HFFc6 (cell line): ENCODE measurements at regions not wholly inside any gene's neighbourhood (a gene's known extent, or its start where the extent isn't known, plus 50 kb on each side); places are given as distances from the start of the nearest gene placed in this dataset.

ENCODE experiments used
- DNase-seq: peaks from one replicate; pipeline ENCODE4 v3.0.0-alpha.2; 2018
- H3K27ac Mint-ChIP-seq: 2 replicates; pipeline ENCODE4 v1.8.0; 2020; ENCODE audit warnings: mild to moderate bottlenecking, mixed read lengths
- H3K27me3 Mint-ChIP-seq: 2 replicates; pipeline ENCODE4 v1.8.0; 2021; ENCODE audit warnings: mild to moderate bottlenecking, moderate library complexity, mixed read lengths; ENCODE audit not compliant: insufficient read depth
- H3K36me3 Mint-ChIP-seq: 2 replicates; pipeline ENCODE4 v1.8.0; 2021; ENCODE audit warnings: low read depth, mixed read lengths
- H3K4me1 Mint-ChIP-seq: 2 replicates; pipeline ENCODE4 v1.8.0; 2020; ENCODE audit warnings: low read depth, mixed read lengths
- H3K4me3 Mint-ChIP-seq: 2 replicates; pipeline ENCODE4 v1.8.0; 2020; ENCODE audit warnings: mild to moderate bottlenecking, moderate library complexity, mixed read lengths
- H3K9me3 Mint-ChIP-seq: 2 replicates; pipeline ENCODE4 v1.8.0; 2020; ENCODE audit warnings: mild to moderate bottlenecking, mixed read lengths
- TF ChIP-seq, protein P1 (sequence below): fragments of 200-600 bp; sonication (generic); IDR thresholded peaks from 2 replicates; pipeline ENCODE4 v1.5.0; 2021; ENCODE audit warnings: antibody characterized with exemption, mild to moderate bottlenecking

DNA sequence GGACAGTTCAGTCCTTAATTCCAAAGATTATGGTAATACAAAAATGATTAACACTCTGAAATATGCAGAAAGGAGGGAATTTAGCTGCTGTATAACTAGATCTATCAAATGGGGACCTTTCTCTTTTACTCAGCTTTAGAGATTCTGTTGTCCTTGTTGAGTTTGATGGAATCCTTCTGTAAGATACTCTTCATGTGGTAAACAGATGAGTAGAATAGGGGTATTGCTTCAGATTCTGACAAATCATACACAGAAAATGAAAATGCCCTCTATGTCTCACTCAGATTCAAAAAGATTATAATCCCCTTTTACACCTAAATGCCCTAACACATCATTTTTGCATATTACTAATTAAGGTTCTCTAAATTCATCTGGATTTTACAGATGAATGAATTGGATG lies 50.7 kb downstream of the ARHGAP35 start:
- H3K36me3 Mint-ChIP-seq = peaks cover 5% of the 10 kb centered on the region; the same call in 1 of the 2 replicates
- no peaks in the 10 kb centered on the region for H3K9me3 Mint-ChIP-seq
- no peak overlapping the region for H3K4me3 Mint-ChIP-seq
- H3K27me3 Mint-ChIP-seq = no peaks in the 10 kb centered on the region
- no peak for DNase-seq
- peaks cover 52% of the 10 kb centered on the region for H3K4me1 Mint-ChIP-seq
- no peak overlapping the region for H3K27ac Mint-ChIP-seq
- TF ChIP-seq, protein P1, sequence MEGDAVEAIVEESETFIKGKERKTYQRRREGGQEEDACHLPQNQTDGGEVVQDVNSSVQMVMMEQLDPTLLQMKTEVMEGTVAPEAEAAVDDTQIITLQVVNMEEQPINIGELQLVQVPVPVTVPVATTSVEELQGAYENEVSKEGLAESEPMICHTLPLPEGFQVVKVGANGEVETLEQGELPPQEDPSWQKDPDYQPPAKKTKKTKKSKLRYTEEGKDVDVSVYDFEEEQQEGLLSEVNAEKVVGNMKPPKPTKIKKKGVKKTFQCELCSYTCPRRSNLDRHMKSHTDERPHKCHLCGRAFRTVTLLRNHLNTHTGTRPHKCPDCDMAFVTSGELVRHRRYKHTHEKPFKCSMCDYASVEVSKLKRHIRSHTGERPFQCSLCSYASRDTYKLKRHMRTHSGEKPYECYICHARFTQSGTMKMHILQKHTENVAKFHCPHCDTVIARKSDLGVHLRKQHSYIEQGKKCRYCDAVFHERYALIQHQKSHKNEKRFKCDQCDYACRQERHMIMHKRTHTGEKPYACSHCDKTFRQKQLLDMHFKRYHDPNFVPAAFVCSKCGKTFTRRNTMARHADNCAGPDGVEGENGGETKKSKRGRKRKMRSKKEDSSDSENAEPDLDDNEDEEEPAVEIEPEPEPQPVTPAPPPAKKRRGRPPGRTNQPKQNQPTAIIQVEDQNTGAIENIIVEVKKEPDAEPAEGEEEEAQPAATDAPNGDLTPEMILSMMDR = no peak

GRCh38 chr19:46913198-46913851 lies 52.5 kb downstream of the ARHGAP35 start:
- no peak for DNase-seq
- Mint-ChIP-seq H3K36me3 (peaks cover 8% of the 10 kb centered on the region), H3K4me3 (peak overlapping the region; percentile 76), H3K9me3 (no peaks in the 10 kb centered on the region), H3K27ac (peak overlapping the region; percentile 84), H3K27me3 (no peaks in the 10 kb centered on the region), H3K4me1 (peaks cover 60% of the 10 kb centered on the region)
- TF ChIP-seq, protein P1 = no peak

DNA sequence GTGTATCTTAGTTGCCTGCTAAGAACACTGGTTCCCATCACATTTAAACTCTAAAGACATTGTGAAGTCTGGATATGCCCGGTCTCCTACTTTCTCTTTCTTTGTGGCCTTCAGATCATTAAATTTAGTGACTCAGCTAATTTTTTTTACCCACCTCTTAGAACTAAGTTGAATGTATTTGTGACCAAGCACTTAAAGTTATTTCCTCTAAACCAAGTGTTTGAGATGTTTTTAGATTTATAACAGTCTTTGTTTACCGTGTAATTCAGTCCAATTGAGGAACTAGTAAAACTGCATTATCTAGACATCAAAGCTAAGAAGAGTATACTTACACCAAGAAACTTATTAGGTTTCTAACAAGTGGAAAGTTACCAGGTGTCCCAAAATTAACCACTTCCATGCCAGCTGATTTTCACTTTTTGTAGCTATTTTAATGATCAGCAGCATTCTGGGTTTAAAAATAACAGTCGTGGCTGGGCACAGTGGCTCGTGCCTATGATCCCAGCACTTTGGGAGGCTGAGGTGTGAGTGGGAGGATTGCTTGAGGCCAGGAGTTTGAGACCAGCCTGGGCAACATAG lies 53.1 kb downstream of the ARHGAP35 start:
- H3K9me3 Mint-ChIP-seq = no peaks in the 10 kb centered on the region
- DNase-seq = peak; percentile 71
- H3K4me1 Mint-ChIP-seq = peaks cover 65% of the 10 kb centered on the region
- TF ChIP-seq, protein P1 = no peak
- peaks cover 14% of the 10 kb centered on the region for H3K36me3 Mint-ChIP-seq
- H3K27ac Mint-ChIP-seq = peak overlapping the region; percentile 84
- H3K4me3 Mint-ChIP-seq = peak overlapping the region; percentile 76
- no peaks in the 10 kb centered on the region for H3K27me3 Mint-ChIP-seq

DNA sequence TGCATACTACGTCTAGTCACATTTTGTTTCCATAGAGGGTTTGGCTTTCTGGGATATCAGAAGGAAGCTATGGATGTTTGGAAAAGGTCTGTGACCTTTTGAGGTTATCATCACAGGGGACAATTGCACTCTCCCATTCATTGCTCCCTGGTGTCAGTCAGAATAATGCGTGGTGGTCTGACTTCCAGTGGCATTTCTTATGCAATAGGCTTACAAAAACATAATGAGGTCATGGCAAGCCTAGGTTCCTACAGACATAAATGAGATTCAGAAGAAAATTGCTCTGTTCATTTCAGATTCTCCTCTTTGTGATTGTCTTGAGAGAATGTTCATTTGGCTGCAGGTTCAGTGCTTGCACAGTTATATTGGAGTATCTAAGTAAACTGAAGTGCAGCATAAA lies 54.6 kb downstream of the ARHGAP35 start:
- no peak overlapping the region; the same call in 1 of the 2 replicates for H3K27ac Mint-ChIP-seq
- H3K9me3 Mint-ChIP-seq = no peaks in the 10 kb centered on the region
- peaks cover 66% of the 10 kb centered on the region for H3K4me1 Mint-ChIP-seq
- H3K36me3 Mint-ChIP-seq = peaks cover 29% of the 10 kb centered on the region
- DNase-seq = no peak
- TF ChIP-seq, protein P1 = no peak
- H3K27me3 Mint-ChIP-seq = no peaks in the 10 kb centered on the region; the same call in 1 of the 2 replicates
- H3K4me3 Mint-ChIP-seq = no peak overlapping the region

- Mint-ChIP-seq H3K36me3 (peaks cover 31% of the 10 kb centered on the region), H3K27me3 (no peaks in the 10 kb centered on the region; the same call in 1 of the 2 replicates), H3K9me3 (no peaks in the 10 kb centered on the region), H3K4me1 (peaks cover 56% of the 10 kb centered on the region), H3K27ac (peak overlapping the region; percentile 24; the same call in 1 of the 2 replicates), H3K4me3 (no peak overlapping the region)
- no peak for DNase-seq
- TF ChIP-seq, protein P1 = no peak
Measured at GRCh38 chr19:46917002-46917401, 56.2 kb downstream of the ARHGAP35 start.
